Stimulated activated naive CD4-positive, alpha-beta T cell (primary cell): ENCODE measurements at regions not wholly inside any gene's neighbourhood (a gene's known extent, or its start where the extent isn't known, plus 50 kb on each side); places are given as distances from the start of the nearest gene placed in this dataset.
"Not testable (repeated sequence)": the region's sequence is repeated elsewhere in the genome, so short reads cannot be mapped to it uniquely, and the experiment has no call there.

ENCODE experiments used
- DNase-seq, 6 experiments: peaks; one replicate each; lab custom pipeline; 2025; lab: John Stamatoyannopoulos, UW

DNA sequence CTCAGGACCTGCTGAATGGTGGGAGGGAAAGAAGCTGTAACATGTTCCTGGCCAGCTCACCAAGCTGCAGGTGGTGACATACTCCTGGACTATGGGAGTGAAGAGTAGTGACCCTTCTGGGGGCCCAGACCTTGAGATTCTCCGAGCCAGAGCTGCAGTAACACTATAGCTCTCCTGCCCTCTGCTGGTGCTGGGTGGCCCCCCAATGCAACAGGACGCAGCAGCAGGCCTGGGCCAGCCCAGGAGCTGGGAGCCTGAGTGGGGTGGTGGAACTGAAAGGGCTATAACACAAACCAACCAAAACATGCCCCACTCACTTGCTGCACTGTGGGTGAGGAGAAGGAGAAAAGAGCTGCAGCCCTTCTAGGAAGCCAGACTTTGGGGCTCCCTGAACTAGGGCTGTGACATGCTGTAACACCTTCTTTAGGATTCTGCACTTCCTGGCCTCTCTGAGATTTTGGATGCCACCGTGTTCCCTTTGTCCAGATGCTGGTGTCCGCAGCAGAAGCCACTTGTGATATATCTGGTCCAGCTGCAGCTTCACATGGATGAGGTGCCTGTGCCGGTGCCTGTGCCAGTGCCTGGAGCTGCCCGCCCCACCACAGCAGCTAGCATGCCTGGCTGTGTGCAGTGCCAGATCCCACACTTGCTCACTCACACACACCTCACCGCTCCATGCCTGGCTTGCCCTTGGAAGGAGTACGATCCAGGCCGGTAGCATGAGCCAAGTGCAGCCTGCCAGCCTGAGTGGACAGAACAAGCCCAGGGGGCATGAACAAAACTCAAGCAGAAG is 636.8 kb upstream of the KCNMB2 start:
- DNase-seq: no peak

DNA sequence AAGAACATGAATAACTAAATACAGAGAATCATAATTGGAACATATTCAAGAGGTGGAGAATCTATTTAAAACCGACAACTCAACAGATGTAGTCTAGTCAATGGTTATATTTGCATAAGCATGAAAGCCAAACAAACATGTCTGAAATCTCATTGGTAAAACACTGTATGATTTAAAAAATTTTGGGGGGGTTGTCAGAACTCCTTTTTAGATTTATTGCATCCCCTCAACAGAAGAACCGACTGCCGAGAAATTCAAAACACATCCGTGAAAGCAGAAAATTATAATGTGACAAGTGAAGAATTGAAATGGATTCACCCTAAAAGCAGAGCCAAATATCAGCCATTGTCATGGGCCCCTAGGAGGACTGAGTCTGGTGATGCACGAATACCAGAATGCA is 633.4 kb upstream of the KCNMB2 start:
- DNase-seq: no peak

DNA sequence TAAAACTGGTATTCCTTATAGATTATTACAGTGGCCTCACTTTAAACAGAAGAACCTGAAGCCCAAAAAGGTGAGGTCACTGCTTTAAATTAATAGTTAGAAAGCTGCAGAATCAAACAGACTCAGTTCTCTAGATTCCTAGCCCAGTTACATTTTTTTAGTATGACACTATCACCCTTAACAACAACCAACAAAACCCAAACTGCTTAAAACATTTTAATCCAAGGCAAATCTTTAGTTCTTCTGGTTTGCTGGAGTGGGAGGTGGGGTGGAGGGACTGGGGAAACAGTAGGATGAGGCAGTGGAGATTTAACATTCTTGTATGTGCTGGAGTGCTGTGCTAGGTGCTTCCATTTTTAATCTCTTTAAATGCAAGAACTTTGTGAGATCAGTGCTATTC is 631.6 kb upstream of the KCNMB2 start:
- DNase-seq: no peak

DNA sequence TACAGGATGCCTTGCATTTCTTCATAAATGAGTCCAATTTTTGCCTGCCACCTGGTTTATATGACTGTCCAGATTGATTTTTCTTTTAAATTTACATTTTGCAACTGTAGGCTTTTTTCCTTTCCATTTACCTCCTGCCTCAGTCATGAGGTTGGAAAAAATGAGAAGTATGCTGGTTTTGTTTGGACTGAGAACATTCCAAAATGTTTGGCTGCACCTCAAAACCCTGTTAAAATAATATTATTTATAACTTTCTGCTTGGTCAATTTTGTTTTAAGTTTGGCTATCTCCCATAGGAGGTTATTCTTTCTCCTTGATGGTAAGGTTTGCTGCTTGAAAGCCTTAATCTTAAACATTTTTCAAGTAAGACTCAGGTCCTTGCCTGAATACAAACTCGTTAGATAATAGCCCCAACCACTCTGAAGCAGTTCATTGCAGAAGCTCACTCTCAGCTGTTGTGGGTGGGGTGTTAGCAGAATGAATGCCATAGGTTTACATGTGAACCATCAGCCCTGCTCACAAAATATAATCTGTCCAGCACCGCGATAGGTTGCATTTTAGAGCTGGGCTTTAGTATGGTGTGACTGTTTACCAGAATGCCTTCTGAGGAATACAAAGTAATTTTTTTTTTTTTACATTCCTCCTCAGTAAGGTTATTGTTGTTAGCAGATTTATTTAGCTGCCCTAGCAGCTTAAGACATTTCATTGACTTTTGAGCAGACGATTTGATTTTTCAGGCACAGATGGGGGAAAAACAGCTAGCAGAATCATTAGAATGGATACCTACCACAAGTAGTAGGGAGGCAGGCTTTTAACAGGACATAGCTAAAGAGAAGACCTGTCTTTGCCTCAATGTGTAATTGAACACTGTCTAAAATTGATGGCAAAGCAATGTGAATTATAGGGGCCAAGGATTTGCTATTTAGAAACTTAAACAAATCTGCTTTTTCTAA is 630.8 kb upstream of the KCNMB2 start:
- no peak for DNase-seq

DNA sequence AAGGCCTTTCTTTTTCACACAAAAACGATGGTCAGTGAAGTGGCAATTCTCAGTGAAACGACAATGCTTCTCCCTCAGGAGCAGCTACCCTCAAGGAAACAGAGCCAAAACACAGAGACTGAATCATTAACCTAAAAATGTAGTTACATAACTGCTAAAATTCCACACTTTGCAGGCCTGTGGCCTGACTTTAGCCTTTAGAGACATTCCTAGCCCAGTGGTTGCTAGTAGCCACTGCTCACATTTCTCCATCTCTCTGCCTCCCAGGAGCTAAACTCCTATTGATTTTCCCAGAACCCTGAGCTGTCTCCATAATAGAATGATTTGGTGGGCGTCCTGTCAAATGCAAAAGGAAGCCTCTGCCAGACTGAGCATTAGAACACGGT is 630.1 kb upstream of the KCNMB2 start:
- DNase-seq: no peak

DNA sequence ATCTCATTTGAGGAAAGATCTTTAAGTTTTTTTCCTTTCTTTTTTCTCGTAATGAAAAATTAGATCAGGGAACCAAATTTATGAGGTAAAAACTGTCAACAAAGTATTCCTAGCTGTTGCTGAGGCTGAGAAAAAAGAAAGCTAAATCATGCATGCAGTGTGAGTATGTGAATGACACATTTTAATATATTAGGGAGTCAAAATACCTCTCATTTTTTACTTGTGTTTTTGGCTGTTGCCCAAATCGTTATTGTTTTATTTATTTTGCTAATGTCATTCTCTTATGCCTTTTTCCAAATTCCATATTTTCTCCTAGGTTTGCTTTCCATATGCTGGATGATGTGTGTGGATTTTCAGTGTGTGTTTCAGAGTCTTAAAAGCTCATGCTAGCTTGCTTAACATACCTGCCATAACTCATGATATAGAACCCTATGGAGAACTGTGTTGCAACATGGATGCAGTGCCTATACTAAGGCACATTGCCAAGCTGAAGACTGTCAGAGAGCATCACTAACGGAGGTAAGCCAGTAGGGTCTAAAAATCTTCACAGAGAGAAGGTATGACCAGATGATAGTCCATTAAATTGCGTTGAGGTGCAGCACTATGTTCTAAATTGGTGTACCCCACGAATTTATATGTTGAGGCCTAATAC is 629.5 kb upstream of the KCNMB2 start:
- DNase-seq: no peak

DNA sequence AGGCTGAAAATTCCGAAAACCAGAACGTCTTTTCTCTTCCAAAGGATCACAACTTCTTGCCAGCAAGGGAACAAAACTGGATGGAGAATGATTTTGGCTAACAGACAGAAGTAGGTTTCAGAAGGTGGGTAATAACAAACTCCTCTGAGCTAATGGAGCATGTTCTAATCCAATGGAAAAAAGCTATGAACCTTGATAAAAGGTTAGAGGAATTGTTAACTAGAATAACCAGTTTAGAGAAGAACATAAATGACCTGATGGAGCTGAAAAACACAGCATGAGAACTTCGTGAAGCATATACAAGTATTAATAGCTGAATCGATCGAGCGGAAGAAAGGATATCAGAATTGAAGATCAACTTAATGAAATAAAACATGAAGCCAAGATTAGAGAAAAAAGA is 626.7 kb upstream of the KCNMB2 start:
- not testable (repeated sequence) for DNase-seq

DNA sequence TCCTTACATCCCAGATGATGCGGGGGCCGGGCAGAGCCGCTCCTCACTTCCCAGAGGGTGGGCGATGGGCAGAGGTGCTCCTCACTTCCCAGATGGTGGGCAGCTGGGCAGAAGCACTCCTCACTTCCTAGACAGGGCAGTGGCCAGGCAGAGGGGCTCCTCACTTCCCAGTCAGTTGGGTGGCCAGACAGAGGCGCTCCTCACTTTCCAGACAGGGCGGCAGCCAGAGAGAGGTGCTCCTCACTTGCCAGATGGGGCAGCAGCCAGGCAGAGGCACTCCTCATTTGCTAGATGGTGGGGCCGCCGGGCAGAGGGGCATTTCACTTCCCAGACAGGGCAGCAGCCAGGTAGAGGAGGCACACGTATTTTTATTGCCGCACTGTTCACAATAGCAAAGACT is 622.0 kb upstream of the KCNMB2 start:
- DNase-seq: no peak

DNA sequence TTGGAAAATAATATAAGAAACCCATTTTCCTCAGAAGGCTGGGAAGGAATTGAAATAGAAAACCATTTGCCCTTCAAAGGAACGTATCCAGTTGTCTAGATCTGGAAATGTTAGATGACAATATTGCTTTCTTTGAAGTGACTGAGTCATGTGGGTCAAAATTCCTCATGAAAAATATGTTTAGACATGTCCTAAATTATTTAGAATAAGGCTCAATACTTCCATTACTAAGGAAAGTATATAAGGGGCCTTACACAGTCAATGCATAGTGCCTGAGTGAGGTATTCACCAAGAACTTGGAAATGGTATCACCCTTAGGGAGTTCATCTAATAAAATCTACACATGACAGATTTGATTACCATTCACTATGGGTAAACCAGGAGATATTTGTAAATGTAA is 619.8 kb upstream of the KCNMB2 start:
- no peak for DNase-seq

DNA sequence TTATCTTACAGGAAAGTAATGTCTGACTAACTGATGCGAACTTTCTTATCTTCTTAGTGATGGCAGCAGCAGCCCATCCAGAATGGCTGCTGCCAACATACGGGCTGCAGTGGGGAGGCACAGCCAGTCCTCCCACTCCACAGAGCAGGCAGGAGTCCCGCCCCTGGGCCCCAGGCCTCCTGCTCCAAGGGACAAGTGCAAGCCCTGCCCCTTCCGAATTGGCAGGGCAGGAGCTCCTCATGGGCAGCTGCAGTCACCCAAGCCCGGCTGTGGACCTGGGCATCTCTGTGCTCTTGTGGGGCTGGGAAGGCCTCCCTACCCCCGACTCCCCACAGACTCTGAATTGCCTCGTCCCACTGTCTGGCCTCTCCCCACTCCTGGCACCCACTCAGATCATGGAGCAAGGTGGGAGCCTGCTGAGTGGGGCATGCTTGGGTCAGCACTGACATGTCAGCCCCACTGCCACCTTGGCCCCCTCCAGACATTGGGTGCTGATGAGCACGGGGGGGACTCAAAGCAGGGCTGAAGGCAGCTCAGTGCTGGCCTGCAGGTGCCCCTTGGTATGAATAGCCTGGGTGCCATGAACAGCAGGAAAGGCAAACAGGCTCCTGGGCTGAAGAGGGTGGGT is 618.9 kb upstream of the KCNMB2 start:
- no peak for DNase-seq

DNA sequence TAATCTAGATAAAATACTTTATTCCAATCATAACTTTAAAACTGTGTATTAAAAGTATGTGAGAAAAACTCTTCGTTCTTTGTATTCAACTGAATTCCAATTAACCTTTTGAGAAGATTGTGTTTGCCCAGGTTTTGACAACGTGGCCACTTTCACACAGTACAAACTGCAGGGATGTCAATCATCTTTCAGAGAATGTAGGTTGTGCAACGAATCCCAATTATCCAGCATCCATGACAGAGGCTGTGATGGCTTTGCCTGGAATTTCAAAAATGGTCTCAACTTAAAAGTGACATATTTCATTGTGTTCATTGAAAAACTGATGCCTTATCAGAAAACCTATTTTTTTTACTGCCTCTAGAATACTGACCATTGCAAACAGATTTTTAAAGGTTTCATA is 615.1 kb upstream of the KCNMB2 start:
- no peak for DNase-seq

DNA sequence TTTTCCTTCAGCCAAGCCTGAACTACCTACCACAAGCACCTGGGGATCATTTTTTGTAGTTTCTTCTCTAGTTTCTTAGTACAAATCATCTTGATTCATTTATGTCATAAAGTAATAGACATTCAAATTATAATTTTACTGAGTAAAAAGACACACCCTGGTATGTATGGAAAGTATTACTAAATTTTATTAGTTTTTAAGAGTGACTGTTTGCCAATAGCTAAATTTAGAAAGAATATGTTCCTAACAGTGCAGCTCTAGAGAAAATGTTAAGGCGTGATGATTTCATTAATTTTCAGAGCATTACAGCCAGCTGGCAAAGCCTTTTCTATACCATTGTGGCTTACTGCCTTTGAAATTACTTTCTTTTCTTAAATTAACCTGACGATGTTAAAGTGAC is 612.0 kb upstream of the KCNMB2 start:
- DNase-seq: no peak

DNA sequence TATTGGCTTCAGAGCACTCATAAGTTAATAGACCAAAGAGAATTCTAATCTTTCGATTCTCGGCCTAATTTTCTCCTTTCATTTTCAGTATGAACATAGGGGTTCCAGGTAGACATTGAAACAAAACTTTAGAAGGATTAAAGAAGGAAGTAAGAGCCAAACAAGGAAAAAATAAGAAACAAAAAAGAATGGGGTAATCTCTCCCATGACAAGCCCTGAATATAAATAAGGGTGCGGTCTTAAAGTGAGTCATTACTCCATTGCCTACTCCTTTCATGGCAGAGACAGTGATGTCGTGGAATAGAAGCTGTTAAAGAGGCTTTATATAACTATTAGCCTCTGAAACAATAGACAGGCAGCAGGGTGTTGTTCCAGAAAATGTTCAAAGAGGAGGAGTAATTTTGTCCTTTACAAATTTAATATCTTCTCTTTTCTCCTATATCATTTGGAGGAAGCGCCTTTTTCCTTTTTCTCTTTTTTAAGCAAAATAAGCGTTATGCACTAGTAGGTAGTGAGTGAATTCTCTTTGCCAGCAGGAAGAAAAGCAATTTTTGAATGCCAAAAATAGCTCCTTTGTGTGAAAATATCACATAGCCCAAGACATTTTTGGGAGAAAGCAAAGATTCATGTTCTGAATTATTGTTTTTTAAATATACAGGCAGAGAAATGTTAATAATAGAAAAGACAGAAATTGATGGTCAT is 607.9 kb upstream of the KCNMB2 start:
- no peak for DNase-seq

DNA sequence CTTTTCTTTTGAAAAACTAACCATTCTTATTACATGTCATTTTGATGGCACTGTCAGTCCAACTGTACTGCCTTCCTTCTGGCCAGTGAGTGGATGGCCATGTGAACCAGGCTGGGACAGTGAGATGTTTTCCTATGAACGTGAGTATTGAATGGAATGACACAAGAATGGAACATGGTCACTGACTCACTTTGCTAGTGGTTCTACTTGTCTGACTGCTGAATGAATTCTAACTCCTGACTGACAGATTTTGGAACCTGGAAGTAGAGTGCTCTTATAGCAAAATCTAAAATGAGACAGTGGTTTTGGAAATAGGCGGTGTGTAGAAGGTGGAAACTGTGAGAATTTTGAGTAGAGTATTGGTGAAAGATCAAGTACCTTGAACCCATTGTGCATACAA is 606.9 kb upstream of the KCNMB2 start:
- no peak for DNase-seq

DNA sequence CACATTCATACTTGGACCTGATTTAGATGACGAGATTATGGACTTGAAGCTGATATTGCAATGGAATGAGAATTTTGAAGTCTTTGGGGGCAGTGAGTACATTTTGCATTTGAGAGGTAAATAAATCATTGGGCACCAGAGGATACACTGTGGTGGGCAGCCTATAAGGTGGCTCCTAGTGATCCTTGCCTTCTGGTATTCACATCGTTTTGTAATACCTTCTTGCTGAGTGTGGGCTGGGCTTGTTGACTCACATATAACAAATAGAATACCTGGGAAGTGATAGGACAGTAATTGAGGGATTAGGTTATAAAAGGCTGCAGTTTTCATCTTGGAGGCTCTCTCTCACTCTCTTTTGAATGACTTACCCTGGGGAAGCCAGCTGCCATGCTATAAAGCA is 605.5 kb upstream of the KCNMB2 start:
- no peak for DNase-seq

DNA sequence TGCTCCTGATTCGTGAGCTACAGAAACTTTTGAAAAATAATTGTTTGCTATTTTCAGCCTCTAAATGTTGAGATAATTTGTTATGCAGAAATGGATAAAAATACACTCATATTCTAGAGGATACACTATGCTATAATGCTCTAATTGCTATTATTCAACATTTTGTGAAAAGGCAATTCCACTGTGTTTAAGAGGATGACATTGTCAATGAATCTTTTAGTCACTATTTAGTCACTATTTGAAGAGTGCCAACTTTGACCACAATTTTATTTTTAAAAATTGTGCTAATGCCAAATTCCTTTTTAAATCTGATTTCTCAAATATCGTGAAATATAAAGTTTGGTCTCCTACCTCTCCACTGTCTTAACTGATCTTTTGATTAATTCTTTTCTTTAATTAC is 604.9 kb upstream of the KCNMB2 start:
- DNase-seq: no peak

DNA sequence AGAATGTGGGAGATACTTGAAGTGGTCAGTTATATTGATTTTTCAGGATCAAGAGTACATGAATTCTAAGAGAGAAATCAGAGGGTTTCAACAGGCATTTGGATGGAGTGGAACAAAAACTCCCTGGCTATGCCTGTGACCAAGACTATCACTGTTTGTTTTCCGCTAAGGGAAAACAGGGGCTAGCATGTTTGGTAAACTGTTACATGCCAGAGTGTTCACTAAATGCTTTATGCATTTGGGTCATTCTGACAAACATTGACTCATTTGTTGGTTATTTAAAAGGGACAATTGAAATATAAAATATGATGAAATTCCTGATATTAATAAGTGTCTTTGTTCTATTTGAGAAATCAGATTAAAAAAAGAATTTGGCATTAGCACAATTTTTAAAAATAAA is 603.9 kb upstream of the KCNMB2 start:
- DNase-seq: no peak

DNA sequence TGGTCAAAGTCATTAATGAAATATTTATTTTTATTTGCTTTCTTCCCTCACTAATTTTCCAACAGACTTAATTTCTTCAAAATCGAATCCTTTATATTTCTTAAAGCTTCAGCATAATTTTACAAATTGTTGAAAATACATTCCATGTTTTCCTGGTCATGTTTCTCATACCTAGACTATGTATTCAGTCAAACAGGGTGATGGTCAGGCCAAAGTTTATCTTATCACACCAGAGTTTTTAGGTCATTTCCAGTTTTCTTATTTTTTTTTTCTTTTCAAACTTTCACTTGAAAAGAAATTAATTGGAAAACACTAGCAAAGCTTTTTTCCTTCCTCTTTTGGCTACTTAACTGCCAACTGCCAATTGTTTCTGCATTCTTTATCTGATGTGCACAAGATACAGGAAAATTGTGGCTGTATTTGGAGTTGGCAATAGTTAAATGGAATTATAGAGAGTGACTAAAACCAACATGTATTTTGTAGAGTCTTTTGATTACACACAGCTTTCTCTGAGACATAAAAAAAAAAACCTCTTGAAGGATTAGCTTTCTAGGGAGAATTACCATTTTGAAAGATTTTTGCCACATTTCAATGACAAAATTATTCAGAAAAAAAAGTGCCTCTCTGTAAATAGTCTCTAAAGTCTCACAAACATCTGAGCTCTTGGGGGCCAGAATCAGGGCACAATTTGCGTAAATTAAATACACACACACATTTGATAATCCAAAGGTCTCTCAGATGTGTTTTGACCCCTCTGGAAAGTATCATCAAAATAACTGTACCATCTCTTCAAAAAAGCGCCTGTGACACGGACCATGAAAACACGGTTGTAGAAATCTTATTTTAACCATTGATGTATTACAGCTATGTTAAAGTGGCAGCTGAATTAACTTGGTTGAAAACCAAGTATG is 603.2 kb upstream of the KCNMB2 start:
- DNase-seq: no peak

DNA sequence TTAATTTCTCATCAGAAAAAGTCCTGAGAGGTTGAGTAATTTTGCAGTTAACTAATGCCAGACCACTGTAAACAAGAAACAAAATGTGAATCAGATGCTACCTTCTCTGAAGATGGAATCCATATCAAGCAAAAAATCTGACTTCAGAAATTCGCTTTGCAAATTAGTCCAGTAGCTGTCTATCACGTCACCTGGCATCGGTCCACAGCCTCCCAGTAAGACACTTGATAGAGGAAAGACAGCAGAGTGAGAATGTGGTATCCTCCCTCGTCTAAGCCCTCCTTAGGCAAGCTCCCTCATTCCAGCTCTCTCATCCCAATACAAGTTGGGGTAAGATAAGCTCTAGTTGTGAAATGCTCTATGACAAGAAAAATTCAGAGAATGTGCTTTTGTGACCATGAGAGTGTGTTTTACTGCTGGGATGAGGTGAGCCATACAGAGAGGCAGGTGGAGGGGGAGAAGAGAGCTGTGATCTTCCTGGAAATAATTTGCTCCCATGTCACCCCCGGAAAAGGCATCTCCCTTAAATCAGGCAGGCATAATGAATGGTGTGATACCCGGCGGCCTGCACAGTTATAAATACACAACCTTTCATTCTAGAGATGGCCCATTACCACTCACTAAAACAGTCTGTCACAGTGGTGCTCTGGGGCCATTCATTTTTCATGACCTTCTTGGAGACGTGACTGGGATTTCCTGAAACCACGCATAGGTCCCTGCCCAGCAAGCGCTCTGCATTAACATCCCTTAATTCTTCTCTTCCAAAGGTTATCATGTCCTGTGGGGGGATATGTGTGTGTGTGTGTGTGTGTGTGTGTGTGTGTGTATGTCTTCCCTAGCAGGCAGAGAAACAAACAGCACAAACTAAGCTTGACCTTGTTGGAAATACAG is 602.0 kb upstream of the KCNMB2 start:
- DNase-seq: no peak

DNA sequence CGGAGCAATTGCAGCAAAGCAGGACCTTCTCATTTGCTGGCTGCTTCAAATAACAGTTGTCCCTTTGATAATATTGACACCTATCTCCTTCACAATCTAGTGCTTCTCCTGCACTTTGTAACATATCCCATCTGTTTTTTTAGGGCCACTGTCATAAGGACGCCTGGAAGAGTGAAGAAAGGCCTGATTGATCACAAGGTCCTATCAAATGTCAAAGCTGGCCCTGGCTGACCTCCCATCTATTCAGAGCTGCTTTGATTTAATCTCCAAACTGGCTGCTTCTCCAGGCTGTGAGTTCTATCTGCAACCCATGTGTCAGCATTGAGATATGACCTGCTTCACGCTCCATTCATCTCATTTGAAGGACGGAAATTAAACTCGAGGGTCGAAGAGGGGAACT is 601.2 kb upstream of the KCNMB2 start:
- DNase-seq: no peak
